Panc1 (cell line): ENCODE measurements at regions not wholly inside any gene's neighbourhood (a gene's known extent, or its start where the extent isn't known, plus 50 kb on each side); places are given as distances from the start of the nearest gene placed in this dataset.
"Not testable (repeated sequence)": the region's sequence is repeated elsewhere in the genome, so short reads cannot be mapped to it uniquely, and the experiment has no call there.

Experiments
- ATAC-seq: fragments of 200-7000 bp; cut with Tn5 transposase; 2 replicates; pipeline ENCODE4 v1.9.1; 2020; ENCODE audit warnings: mild to moderate bottlenecking, moderate library complexity
- BruUV-seq: library from RNA; stranded (reverse); fragments of 400-500 nt; replicated peaks from 2 replicates; lab custom pipeline; 2021; lab: Mats Ljungman, UMichigan
- CTCF ChIA-PET: fragments of 300-600 bp; sonication (Branson Sonifier 250); formaldehyde crosslinking; loops from one replicate; lab custom pipeline; 2022; ENCODE audit warnings: antibody characterized with exemption; lab: Charles Lee
- POLR2A ChIA-PET: fragments of 300-600 bp; sonication (Branson Sonifier 250); formaldehyde crosslinking; loops from one replicate; lab custom pipeline; 2022; ENCODE audit warnings: antibody characterized with exemption; lab: Charles Lee
- DNase-seq: peaks from one replicate; pipeline ENCODE4 v3.0.0-alpha.2; 2010; ENCODE audit warnings: low read depth, low spot score
- H3K27ac ChIP-seq: 2 replicates; pipeline ENCODE4 v1.5.1; 2011; ENCODE audit warnings: mild to moderate bottlenecking, low read length, inconsistent platforms
- H3K27me3 ChIP-seq: fragments of 200-500 bp; sonication (Bioruptor generic); 2 replicates; pipeline ENCODE4 v1.6.0; 2014; ENCODE audit warnings: low read length, inconsistent platforms; ENCODE audit not compliant: control insufficient read depth, insufficient read depth
- H3K36me3 ChIP-seq: fragments of 200-500 bp; sonication (Bioruptor generic); 2 replicates; pipeline ENCODE4 v1.5.1; 2014; ENCODE audit warnings: inconsistent platforms, mild to moderate bottlenecking, low read length, moderate library complexity; ENCODE audit not compliant: control insufficient read depth, insufficient read depth
- H3K4me1 ChIP-seq: 2 replicates; pipeline ENCODE4 v1.5.1; 2011; ENCODE audit warnings: inconsistent platforms, mild to moderate bottlenecking, low read length, moderate library complexity; ENCODE audit not compliant: control insufficient read depth, insufficient read depth
- H3K4me3 ChIP-seq, 2 experiments: 2 replicates each; pipeline ENCODE4 v1.5.1; 2011 to 2012; ENCODE audit warnings: low read depth in 2 of 2, low read length in 2 of 2, mild to moderate bottlenecking in 2 of 2, inconsistent platforms in 1 of 2, moderate library complexity in 1 of 2
- H3K9me3 ChIP-seq: fragments of 200-500 bp; sonication (Bioruptor generic); 2 replicates; pipeline ENCODE4 v1.5.1; 2014; ENCODE audit warnings: low read depth, mild to moderate bottlenecking, inconsistent platforms, low read length, moderate library complexity; ENCODE audit not compliant: control insufficient read depth, insufficient read depth
- POLR2AphosphoS5 ChIP-seq: IDR thresholded peaks from 2 replicates; pipeline ENCODE4 v1.6.1; 2012; ENCODE audit warnings: mild to moderate bottlenecking, low read depth, low read length, moderate library complexity
- REST ChIP-seq, 2 experiments: IDR thresholded peaks; 2 replicates each; pipeline ENCODE4 v1.6.1; 2011 to 2012; ENCODE audit warnings: low read depth in 2 of 2, control low read depth in 1 of 2, low read length in 1 of 2, mild to moderate bottlenecking in 1 of 2, moderate library complexity in 1 of 2; ENCODE audit not compliant: insufficient read depth in 1 of 2
- SIN3A ChIP-seq: IDR thresholded peaks from 2 replicates; pipeline ENCODE4 v1.6.1; 2012; ENCODE audit warnings: low read depth, mild to moderate bottlenecking, low read length, moderate library complexity, borderline replicate concordance; ENCODE audit not compliant: insufficient read depth
- TCF7L2 ChIP-seq: IDR thresholded peaks from 2 replicates; pipeline ENCODE4 v1.6.1; 2011; ENCODE audit warnings: mild to moderate bottlenecking, low read depth, low read length, inconsistent platforms
- in situ Hi-C: cut with HindIII; loops from 2 replicates; pipeline ENCODE4 v1.10.0; 2016; ENCODE audit warnings: low sequenced_read_pairs, low pct_unique_long_range_greater_than_20kb
- intact Hi-C: fragments of 100-400 bp; cut with micrococcal nuclease; formaldehyde crosslinking; loops from one replicate; pipeline ENCODE4 v1.10.0; 2022; ENCODE audit not compliant: unreplicated experiment
- TF ChIP-seq, protein P1 (sequence below): fragments of 450-650 bp; IDR thresholded peaks from 2 replicates; pipeline ENCODE4 v1.5.1; 2017; ENCODE audit warnings: mild to moderate bottlenecking

- Histone ChIP-seq H3K36me3 (no peaks in the 10 kb centered on the region), H3K9me3 (no peaks in the 10 kb centered on the region), H3K27ac (no peak overlapping the region), H3K4me3 (no peak overlapping the region), H3K4me1 (no peaks in the 10 kb centered on the region), H3K27me3 (no peaks in the 10 kb centered on the region)
- ChIA-PET CTCF (no interaction called here), POLR2A (no interaction called here)
- no peak for DNase-seq
- no peak for ATAC-seq
- TF ChIP-seq SIN3A (no peak), TCF7L2 (no peak), REST (IDR thresholded peaks at IDR 0.05; ENCODE audit: insufficient read depth in 1 of 2, low read depth in 2 of 2, low read length in 1 of 2) (no peak), POLR2AphosphoS5 (no peak)
- TF ChIP-seq, protein P1, sequence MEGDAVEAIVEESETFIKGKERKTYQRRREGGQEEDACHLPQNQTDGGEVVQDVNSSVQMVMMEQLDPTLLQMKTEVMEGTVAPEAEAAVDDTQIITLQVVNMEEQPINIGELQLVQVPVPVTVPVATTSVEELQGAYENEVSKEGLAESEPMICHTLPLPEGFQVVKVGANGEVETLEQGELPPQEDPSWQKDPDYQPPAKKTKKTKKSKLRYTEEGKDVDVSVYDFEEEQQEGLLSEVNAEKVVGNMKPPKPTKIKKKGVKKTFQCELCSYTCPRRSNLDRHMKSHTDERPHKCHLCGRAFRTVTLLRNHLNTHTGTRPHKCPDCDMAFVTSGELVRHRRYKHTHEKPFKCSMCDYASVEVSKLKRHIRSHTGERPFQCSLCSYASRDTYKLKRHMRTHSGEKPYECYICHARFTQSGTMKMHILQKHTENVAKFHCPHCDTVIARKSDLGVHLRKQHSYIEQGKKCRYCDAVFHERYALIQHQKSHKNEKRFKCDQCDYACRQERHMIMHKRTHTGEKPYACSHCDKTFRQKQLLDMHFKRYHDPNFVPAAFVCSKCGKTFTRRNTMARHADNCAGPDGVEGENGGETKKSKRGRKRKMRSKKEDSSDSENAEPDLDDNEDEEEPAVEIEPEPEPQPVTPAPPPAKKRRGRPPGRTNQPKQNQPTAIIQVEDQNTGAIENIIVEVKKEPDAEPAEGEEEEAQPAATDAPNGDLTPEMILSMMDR, result no peak
- intact Hi-C loops, result no loop called here
- in situ Hi-C loops, result no loop called here
- no TSS peak for BruUV-seq
These were observed 125.5 kb upstream of the NETO1 start for GRCh38 chr18:72993250-72993649.

GRCh38 chr18:72991379-72991778 lies 123.6 kb upstream of the NETO1 start:
- Histone ChIP-seq H3K36me3 (no peaks in the 10 kb centered on the region), H3K9me3 (no peaks in the 10 kb centered on the region), H3K4me3 (no peak overlapping the region), H3K4me1 (no peaks in the 10 kb centered on the region), H3K27me3 (no peaks in the 10 kb centered on the region), H3K27ac (no peak overlapping the region)
- intact Hi-C loops (no loop called here), in situ Hi-C loops (no loop called here)
- ATAC-seq (no peak), DNase-seq (no peak)
- no peak for TF ChIP-seq REST (IDR thresholded peaks at IDR 0.05; ENCODE audit: insufficient read depth in 1 of 2, low read depth in 2 of 2, low read length in 1 of 2)
- no peak for TF ChIP-seq TCF7L2
- no TSS peak for BruUV-seq
- ChIA-PET CTCF (no interaction called here), POLR2A (no interaction called here)

DNA sequence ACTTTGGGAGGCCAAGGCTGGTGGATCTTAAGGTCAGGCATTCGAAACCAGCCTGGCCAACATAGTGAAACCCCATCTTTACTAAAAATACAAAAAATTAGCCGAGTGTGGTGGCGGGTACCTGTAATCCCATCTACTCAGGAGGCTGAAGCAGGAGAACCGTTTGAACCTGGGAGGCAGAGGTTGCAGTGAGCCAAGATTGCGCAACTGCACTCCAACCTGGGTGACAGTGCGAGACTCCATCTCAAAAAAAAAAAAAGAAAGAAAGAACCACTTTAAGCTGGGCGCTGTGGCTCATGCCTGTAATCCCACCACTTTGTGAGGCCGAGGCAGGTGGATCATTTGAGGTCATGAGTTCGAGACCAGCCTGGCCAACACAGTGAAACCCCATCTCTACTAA lies 119.8 kb upstream of the NETO1 start:
- H3K36me3 ChIP-seq, BruUV-seq, intact Hi-C loops, H3K9me3 ChIP-seq, H3K4me1 ChIP-seq, ATAC-seq, CTCF ChIA-PET, DNase-seq, H3K27ac ChIP-seq, H3K27me3 ChIP-seq, H3K4me3 ChIP-seq, in situ Hi-C loops: not testable (repeated sequence)
- POLR2A ChIA-PET, result interaction anchor here (0.6 kb wide), 1 partner anchor 10 kb away, joined by 5 read pairs; no protein-coding TSS in a partner anchor
